ENCODE measurements at regions not wholly inside any gene's neighbourhood (a gene's known extent, or its start where the extent isn't known, plus 50 kb on each side); places are given as distances from the start of the nearest gene placed in this dataset.

DNA sequence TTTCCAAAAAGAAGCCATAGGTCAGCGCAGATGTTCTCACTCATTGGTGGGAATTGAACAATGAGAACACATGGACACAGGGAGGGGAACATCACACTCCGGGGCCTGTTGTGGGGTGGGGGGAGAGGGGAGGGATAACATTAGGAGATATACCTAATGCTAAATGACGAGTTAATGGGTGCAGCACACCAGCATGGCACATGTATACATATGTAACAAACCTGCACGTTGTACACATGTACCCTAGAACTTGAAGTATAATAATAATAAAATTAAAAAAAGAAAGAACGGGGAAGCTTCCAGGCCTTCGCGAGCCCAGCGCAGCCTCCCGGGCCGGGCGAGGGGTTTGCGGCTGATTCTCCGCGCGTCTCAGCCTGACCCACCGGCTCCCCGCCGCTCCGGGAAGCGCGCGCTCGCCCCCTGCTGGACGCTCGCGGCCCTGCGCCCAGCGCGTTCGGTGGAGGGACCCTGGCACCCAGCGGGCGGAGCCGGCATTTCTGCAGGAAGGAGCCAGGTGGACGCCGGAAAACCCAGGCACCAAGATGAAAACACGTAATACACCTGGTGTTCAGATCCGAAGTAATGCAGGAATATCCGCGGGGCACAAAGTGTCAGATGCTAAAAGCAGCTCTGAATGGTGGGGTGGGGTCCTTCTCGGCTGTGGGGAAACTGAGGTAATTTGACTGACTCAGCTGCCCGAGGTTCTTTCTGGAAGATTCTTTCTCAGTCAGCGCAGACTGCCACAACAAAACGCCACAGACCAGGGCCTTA, 67.1 kb upstream of the PPP1R26 start:
- peak; percentile 9 to 68 (median 34) for DNase-seq

DNA sequence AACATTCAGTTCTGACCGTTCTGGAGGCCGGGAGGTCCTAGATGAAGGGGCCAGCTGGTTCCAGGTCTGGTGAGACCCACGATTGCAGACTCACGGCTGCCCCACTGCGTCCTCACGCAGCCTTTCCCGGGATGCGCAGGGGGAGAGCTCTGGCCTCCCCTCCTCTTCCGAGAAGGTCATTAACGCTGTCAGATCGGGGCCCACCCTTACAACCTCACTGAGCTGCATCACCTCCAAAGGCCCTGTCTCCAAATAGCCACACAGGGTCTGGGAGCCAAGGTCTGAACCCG, 66.6 kb upstream of the PPP1R26 start:
- DNase-seq: no peak

DNA sequence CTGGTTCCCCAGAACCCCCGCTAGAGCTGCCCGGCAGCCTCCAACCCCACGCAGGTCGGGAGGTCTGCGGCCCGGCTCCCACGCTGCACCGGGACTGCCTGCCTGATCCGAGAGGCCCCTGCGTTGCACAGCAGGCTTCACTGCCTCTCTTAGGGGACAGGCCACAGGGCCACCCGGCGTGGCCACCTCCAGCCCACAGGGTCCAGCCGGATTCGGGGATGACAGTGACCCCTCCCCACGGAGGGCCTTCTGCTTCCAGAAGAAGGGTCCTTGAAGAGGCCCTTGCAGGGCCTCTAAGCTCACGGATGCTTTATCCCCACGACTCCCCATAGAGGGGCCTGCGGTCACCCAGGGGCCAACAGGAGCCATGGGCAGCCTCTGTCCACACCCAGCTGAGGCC, 66.1 kb upstream of the PPP1R26 start:
- no peak for DNase-seq

DNA sequence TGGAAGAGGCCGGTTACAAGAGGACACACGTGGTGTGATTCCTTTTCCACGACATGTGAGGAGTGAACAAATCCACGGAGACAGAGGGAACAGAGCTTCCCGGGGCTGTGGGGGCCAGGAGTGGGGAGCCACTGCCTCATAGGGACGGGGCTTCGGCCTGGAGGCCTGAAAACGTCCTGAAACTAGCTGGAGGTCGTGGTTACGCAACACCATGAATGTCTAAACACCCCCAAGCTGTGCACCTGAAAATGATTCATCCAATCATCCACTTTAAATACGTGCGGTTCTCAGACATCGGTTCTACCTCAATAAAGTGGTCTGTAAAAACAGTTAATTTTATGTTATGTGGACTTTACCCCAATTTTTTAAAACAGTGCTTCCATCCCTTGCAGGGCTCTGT, 65.3 kb upstream of the PPP1R26 start:
- DNase-seq: no peak

DNA sequence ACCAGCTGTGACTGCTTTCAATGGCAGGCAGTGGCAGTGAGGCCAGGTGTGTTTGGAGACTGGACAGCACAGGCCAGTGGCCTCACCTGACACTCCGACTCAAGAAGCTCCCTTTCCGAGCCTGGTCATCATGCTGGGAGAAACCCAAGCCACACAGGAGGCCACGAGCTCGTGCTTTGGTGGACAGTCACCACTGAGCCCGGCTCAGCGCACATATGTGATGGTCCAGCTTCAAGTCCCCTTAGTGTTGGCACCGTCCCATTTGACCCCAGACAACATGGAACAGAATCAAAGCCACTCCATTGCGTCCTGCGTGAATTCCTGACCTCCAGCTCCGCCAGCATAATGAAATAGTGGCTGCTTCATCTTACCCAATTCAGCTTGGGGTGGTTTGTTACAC, 64.0 kb upstream of the PPP1R26 start:
- DNase-seq: no peak

DNA sequence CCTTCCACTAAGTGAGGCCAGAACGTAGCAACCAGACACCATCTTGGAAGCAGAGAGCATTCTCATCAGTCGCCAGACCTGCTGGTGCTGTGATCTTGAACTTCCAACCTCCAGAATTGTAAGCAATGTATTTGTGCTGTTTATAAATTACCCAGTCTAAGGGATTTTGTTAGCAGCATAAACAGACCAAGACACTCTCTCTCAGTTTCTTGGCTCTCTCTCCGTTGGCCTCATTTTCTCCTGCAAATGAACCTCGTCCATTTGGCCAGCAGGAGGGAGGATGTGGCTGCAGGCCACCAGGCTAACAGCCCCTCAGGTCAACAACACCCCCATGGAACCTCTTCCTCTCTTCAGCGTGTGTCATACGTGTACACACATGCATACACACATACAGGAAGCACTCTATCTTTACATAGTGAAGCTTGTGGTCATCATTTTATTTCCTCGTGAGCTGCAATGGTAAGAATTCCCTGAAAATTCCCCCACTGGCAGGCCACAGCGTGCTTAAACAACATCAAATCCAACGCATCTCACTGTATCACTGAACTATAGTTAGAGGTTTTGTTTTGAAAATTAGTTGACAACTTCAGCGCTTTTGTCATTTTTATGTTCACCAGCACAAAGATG, 62.8 kb upstream of the PPP1R26 start:
- DNase-seq: no peak

DNA sequence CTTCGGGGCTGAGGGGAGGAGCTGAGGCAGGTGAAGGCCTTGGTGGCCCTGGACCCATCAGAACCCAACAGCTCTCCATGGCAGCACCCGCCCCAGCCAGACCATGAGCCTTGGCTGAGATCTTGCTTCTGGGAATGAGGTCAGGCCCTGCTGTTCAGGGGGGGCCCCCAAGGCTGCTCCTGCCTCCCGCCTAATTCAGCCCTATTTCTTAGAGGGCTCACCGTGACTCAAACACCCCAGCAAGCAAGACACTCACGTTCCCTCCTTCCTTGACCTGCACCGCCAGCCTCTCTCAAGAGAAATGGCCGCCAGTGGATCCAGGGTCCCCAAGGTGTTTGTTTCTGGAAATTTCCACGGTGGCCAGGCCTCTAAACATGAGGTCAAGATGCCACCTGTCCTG, 61.4 kb upstream of the PPP1R26 start:
- DNase-seq: no peak

DNA sequence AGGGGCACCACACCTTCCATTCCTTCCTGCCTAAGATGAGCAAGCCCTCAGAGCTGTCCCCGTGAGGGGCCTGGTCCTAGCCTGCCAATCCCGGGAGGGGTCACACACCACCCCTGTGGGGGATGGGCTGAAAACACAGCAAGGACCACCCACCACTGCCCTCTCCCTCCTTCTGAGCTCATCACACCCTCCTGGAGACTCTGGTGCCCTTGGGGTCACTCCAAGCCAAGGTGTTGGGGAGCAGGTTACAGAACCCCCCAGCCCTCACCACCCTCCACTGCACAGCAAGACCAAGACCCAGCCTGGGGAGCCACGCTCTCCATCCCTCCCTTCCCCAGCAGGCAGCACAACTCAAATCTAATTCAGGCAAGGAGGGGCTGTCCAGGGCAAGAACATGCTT, 60.5 kb upstream of the PPP1R26 start:
- no peak for DNase-seq

DNA sequence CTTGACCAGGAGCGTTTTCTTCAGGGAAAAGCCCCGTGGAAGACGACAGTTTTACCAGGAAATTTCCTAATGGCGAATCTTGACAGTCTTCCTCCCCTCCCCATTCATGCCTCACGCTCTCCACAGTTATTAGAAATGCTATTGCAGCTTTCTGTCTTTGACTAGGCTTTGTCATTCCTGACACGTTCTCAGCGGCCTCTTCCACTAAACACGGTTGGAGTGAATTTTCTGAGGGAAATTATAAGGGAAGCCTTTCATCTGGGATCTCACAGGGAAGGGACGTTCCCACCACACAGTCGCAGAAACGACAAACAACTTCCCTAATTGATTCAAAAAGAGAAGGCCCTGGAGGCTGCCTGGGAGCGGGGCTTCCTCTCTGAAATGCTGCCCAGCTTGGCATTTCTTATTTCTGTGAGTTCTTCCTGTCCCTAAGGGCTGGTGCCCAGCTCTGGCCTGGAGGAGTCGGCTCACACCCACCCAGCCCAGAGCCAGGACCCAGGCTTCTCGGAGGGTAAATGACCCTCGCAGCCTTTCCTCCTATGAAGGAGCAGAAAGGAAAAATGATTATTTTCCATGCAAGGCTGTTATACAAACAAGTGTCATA, 57.1 kb upstream of the PPP1R26 start:
- DNase-seq: no peak

DNA sequence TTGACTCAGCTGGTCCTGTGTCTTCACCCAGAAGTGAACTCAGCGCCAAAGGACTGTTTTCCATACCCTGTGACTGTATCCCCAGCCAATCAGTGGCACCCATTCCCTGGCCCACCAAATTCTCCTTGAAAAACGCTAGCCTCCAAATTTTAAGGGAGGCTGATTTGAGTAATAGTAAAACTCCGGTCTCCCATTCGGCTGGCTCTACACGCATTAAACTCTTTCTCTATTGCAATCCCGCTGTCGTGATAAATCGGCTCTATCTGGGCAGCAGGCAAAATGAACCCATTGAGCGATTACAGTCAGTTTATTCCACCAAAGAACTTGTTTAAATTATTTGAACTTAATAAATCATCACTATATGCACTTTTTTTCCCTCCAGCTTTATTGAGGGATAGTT, 55.9 kb upstream of the PPP1R26 start:
- no peak for DNase-seq
